GM23338 (cell line): ENCODE measurements at regions not wholly inside any gene's neighbourhood (a gene's known extent, or its start where the extent isn't known, plus 50 kb on each side); places are given as distances from the start of the nearest gene placed in this dataset.

ENCODE experiments used
- ATAC-seq: fragments of 200-7000 bp; cut with Tn5 transposase; 3 replicates; pipeline ENCODE4 v1.9.1; 2020
- DNase-seq: peaks from one replicate; pipeline ENCODE4 v3.0.0-alpha.2; 2015; ENCODE audit warnings: low spot score
- H2AFZ ChIP-seq: fragments of 200-600 bp; sonication (generic); 2 replicates; pipeline ENCODE4 v1.8.0; 2016; ENCODE audit warnings: antibody characterized with exemption, mild to moderate bottlenecking, moderate library complexity
- H3F3A ChIP-seq: fragments of 200-600 bp; sonication (generic); replicated peaks from 2 replicates; pipeline ENCODE4 v1.8.0; 2017; ENCODE audit warnings: antibody characterized with exemption, mixed run types, low read depth
- H3K27ac ChIP-seq: fragments of 200-600 bp; sonication (generic); 2 replicates; pipeline ENCODE4 v1.6.1; 2016; ENCODE audit warnings: low read depth
- H3K27me3 ChIP-seq: fragments of 200-600 bp; sonication (generic); 2 replicates; pipeline ENCODE4 v1.8.0; 2016; ENCODE audit warnings: mild to moderate bottlenecking, mixed run types, moderate library complexity; ENCODE audit not compliant: insufficient read depth
- H3K36me3 ChIP-seq: fragments of 200-600 bp; sonication (generic); 2 replicates; pipeline ENCODE4 v1.8.0; 2016; ENCODE audit warnings: mild to moderate bottlenecking; ENCODE audit not compliant: insufficient read depth
- H3K4me1 ChIP-seq: fragments of 200-600 bp; sonication (generic); 2 replicates; pipeline ENCODE4 v1.8.0; 2016; ENCODE audit warnings: mild to moderate bottlenecking, moderate library complexity; ENCODE audit not compliant: insufficient read depth
- H3K4me2 ChIP-seq: fragments of 200-600 bp; sonication (generic); 2 replicates; pipeline ENCODE4 v1.7.1; 2017; ENCODE audit warnings: mixed run types
- H3K4me3 ChIP-seq: fragments of 200-600 bp; sonication (generic); 2 replicates; pipeline ENCODE4 v1.6.1; 2016; ENCODE audit warnings: mixed run types
- H3K79me2 ChIP-seq: fragments of 200-600 bp; sonication (generic); replicated peaks from 2 replicates; pipeline ENCODE4 v1.8.0; 2017; ENCODE audit warnings: mild to moderate bottlenecking; ENCODE audit not compliant: insufficient read depth
- H3K9me2 ChIP-seq: fragments of 200-600 bp; sonication (generic); 2 replicates; pipeline ENCODE4 v1.8.0; 2017; ENCODE audit not compliant: insufficient read depth
- H4K20me1 ChIP-seq: fragments of 200-600 bp; sonication (generic); replicated peaks from 2 replicates; pipeline ENCODE4 v1.8.0; 2017; ENCODE audit warnings: mild to moderate bottlenecking; ENCODE audit not compliant: insufficient read depth
- H3K27ac Mint-ChIP-seq: 2 replicates; pipeline ENCODE4 v1.8.0; 2020; ENCODE audit warnings: inconsistent platforms, mild to moderate bottlenecking, moderate library complexity, mixed read lengths
- H3K27me3 Mint-ChIP-seq: 3 replicates; pipeline ENCODE4 v1.8.0; 2022; ENCODE audit warnings: low read depth, mild to moderate bottlenecking, moderate library complexity, mixed read lengths, inconsistent platforms; ENCODE audit not compliant: insufficient read depth, poor library complexity
- H3K36me3 Mint-ChIP-seq: 3 replicates; pipeline ENCODE4 v1.8.0; 2021; ENCODE audit warnings: low read depth, mild to moderate bottlenecking, inconsistent platforms, moderate library complexity, mixed read lengths
- H3K4me1 Mint-ChIP-seq: 3 replicates; pipeline ENCODE4 v1.8.0; 2020; ENCODE audit warnings: mild to moderate bottlenecking, inconsistent platforms, mixed read lengths
- H3K4me3 Mint-ChIP-seq: 3 replicates; pipeline ENCODE4 v1.8.0; 2021; ENCODE audit warnings: moderate library complexity, mild to moderate bottlenecking, inconsistent platforms, mixed read lengths
- H3K9me3 Mint-ChIP-seq: 3 replicates; pipeline ENCODE4 v1.8.0; 2020; ENCODE audit warnings: moderate library complexity, mild to moderate bottlenecking, inconsistent platforms, mixed read lengths
- EZH2phosphoT487 ChIP-seq: fragments of 200-600 bp; sonication (generic); IDR thresholded peaks from one replicate; pipeline ENCODE4 v1.8.1; 2018; ENCODE audit warnings: antibody characterized with exemption; ENCODE audit not compliant: unreplicated experiment
- JUNB ChIP-seq: IDR thresholded peaks from one replicate; pipeline ENCODE4 v1.6.1; 2016; ENCODE audit warnings: antibody characterized with exemption; ENCODE audit not compliant: unreplicated experiment
- POLR2AphosphoS5 ChIP-seq: IDR thresholded peaks from 2 replicates; pipeline ENCODE4 v1.6.1; 2016; ENCODE audit warnings: antibody characterized with exemption, low read depth
- STAT1 ChIP-seq: IDR thresholded peaks from one replicate; pipeline ENCODE4 v1.6.1; 2016; ENCODE audit warnings: antibody characterized with exemption; ENCODE audit not compliant: unreplicated experiment
- TF ChIP-seq, protein P1 (sequence below): fragments of 250-450 bp; sonication (Bioruptor Pico); IDR thresholded peaks from 2 replicates; pipeline ENCODE4 v1.5.0; 2020; ENCODE audit warnings: mild to moderate bottlenecking, moderate library complexity
- TF ChIP-seq, protein P2 (sequence below): IDR thresholded peaks from one replicate; pipeline ENCODE4 v1.6.1; 2018; ENCODE audit warnings: antibody characterized with exemption; ENCODE audit not compliant: unreplicated experiment
- TF ChIP-seq, protein P3 (sequence below): IDR thresholded peaks from 2 replicates; pipeline ENCODE4 v1.6.1; 2016; ENCODE audit warnings: antibody characterized with exemption

DNA sequence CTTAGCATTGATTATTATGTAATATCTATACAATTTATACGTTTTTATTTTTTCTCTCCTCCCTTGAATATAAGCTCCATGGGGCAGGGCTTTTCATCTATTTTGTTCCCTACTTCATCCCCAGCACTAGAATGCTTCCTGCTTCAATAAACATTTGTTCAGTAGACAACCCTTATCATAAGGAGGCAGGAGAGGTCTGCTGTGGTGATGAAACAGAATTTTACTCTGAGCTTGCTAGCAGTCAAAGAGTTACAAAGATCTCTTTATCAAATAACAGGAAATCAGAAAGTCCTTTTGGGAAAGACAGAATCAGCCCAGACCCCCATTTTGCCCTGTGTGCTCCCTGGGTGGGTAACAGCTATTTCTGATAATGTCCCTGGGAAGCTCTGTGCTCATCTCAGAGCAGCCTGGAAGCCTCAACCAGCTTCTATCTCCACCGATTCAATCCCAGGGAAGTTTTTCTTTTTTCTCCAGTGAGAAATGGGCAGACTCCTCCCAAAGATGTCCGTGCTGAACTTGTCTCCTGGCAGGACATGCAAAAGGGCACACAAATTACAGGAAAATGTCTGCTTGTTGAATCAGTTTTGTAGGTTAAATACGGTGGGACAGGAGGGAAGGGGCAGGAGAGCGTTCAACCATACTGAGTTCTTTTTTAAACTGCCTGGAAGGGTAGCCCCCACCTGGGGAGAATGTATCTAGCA is 84.7 kb upstream of the PKDCC start:
- H3K27me3 ChIP-seq = no peaks in the 10 kb centered on the region
- no peaks in the 10 kb centered on the region for H3F3A ChIP-seq
- H3K4me1 Mint-ChIP-seq = peaks cover 51% of the 10 kb centered on the region
- H3K4me1 ChIP-seq = peaks cover 27% of the 10 kb centered on the region
- H3K27ac ChIP-seq = no peak overlapping the region
- no peak for ATAC-seq
- H4K20me1 ChIP-seq = no peaks in the 10 kb centered on the region
- TF ChIP-seq, protein P1, sequence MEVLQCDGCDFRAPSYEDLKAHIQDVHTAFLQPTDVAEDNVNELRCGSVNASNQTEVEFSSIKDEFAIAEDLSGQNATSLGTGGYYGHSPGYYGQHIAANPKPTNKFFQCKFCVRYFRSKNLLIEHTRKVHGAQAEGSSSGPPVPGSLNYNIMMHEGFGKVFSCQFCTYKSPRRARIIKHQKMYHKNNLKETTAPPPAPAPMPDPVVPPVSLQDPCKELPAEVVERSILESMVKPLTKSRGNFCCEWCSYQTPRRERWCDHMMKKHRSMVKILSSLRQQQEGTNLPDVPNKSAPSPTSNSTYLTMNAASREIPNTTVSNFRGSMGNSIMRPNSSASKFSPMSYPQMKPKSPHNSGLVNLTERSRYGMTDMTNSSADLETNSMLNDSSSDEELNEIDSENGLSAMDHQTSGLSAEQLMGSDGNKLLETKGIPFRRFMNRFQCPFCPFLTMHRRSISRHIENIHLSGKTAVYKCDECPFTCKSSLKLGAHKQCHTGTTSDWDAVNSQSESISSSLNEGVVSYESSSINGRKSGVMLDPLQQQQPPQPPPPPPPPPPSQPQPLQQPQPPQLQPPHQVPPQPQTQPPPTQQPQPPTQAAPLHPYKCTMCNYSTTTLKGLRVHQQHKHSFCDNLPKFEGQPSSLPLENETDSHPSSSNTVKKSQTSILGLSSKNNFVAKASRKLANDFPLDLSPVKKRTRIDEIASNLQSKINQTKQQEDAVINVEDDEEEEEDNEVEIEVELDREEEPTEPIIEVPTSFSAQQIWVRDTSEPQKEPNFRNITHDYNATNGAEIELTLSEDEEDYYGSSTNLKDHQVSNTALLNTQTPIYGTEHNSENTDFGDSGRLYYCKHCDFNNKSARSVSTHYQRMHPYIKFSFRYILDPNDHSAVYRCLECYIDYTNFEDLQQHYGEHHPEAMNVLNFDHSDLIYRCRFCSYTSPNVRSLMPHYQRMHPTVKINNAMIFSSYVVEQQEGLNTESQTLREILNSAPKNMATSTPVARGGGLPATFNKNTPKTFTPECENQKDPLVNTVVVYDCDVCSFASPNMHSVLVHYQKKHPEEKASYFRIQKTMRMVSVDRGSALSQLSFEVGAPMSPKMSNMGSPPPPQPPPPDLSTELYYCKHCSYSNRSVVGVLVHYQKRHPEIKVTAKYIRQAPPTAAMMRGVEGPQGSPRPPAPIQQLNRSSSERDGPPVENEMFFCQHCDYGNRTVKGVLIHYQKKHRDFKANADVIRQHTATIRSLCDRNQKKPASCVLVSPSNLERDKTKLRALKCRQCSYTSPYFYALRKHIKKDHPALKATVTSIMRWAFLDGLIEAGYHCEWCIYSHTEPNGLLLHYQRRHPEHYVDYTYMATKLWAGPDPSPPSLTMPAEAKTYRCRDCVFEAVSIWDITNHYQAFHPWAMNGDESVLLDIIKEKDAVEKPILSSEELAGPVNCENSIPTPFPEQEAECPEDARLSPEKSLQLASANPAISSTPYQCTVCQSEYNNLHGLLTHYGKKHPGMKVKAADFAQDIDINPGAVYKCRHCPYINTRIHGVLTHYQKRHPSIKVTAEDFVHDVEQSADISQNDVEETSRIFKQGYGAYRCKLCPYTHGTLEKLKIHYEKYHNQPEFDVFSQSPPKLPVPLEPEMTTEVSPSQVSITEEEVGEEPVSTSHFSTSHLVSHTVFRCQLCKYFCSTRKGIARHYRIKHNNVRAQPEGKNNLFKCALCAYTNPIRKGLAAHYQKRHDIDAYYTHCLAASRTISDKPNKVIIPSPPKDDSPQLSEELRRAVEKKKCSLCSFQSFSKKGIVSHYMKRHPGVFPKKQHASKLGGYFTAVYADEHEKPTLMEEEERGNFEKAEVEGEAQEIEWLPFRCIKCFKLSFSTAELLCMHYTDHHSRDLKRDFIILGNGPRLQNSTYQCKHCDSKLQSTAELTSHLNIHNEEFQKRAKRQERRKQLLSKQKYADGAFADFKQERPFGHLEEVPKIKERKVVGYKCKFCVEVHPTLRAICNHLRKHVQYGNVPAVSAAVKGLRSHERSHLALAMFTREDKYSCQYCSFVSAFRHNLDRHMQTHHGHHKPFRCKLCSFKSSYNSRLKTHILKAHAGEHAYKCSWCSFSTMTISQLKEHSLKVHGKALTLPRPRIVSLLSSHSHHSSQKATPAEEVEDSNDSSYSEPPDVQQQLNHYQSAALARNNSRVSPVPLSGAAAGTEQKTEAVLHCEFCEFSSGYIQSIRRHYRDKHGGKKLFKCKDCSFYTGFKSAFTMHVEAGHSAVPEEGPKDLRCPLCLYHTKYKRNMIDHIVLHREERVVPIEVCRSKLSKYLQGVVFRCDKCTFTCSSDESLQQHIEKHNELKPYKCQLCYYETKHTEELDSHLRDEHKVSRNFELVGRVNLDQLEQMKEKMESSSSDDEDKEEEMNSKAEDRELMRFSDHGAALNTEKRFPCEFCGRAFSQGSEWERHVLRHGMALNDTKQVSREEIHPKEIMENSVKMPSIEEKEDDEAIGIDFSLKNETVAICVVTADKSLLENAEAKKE (CRISPR knock-in tag) = no peak
- TF ChIP-seq STAT1 = no peak
- TF ChIP-seq, protein P2, sequence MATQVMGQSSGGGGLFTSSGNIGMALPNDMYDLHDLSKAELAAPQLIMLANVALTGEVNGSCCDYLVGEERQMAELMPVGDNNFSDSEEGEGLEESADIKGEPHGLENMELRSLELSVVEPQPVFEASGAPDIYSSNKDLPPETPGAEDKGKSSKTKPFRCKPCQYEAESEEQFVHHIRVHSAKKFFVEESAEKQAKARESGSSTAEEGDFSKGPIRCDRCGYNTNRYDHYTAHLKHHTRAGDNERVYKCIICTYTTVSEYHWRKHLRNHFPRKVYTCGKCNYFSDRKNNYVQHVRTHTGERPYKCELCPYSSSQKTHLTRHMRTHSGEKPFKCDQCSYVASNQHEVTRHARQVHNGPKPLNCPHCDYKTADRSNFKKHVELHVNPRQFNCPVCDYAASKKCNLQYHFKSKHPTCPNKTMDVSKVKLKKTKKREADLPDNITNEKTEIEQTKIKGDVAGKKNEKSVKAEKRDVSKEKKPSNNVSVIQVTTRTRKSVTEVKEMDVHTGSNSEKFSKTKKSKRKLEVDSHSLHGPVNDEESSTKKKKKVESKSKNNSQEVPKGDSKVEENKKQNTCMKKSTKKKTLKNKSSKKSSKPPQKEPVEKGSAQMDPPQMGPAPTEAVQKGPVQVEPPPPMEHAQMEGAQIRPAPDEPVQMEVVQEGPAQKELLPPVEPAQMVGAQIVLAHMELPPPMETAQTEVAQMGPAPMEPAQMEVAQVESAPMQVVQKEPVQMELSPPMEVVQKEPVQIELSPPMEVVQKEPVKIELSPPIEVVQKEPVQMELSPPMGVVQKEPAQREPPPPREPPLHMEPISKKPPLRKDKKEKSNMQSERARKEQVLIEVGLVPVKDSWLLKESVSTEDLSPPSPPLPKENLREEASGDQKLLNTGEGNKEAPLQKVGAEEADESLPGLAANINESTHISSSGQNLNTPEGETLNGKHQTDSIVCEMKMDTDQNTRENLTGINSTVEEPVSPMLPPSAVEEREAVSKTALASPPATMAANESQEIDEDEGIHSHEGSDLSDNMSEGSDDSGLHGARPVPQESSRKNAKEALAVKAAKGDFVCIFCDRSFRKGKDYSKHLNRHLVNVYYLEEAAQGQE = no peak
- TF ChIP-seq EZH2phosphoT487 = no peak
- TF ChIP-seq, protein P3, sequence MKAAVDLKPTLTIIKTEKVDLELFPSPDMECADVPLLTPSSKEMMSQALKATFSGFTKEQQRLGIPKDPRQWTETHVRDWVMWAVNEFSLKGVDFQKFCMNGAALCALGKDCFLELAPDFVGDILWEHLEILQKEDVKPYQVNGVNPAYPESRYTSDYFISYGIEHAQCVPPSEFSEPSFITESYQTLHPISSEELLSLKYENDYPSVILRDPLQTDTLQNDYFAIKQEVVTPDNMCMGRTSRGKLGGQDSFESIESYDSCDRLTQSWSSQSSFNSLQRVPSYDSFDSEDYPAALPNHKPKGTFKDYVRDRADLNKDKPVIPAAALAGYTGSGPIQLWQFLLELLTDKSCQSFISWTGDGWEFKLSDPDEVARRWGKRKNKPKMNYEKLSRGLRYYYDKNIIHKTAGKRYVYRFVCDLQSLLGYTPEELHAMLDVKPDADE = no peak
- TF ChIP-seq JUNB = no peak
- no peak for TF ChIP-seq POLR2AphosphoS5
- H3K79me2 ChIP-seq = no peaks in the 10 kb centered on the region
- no peak for DNase-seq
- no peaks in the 10 kb centered on the region for H3K36me3 ChIP-seq
- peaks cover 8% of the 10 kb centered on the region for H3K27me3 Mint-ChIP-seq
- H3K36me3 Mint-ChIP-seq = no peaks in the 10 kb centered on the region
- H2AFZ ChIP-seq = peak overlapping the region; percentile 99
- no peaks in the 10 kb centered on the region for H3K9me2 ChIP-seq
- H3K9me3 Mint-ChIP-seq = no peaks in the 10 kb centered on the region
- no peak overlapping the region for H3K27ac Mint-ChIP-seq
- no peak overlapping the region for H3K4me3 Mint-ChIP-seq
- H3K4me3 ChIP-seq = no peak overlapping the region
- H3K4me2 ChIP-seq = no peak overlapping the region
